ENCODE measurements at regions not wholly inside any gene's neighbourhood (a gene's known extent, or its start where the extent isn't known, plus 50 kb on each side); places are given as distances from the start of the nearest gene placed in this dataset.

- no peaks in the 10 kb centered on the region for H3K9me3 ChIP-seq (ENCODE audit: control insufficient read depth, insufficient read depth, low read length)
- H3K4me1 ChIP-seq (ENCODE audit: control insufficient read depth, insufficient read depth, low read length), result no peaks in the 10 kb centered on the region
- no peak overlapping the region for H3K27ac ChIP-seq (ENCODE audit: low read depth, low read length)
- H3K4me3 ChIP-seq (ENCODE audit: low read depth, low read length), result no peak overlapping the region
- no peaks in the 10 kb centered on the region for H3K36me3 ChIP-seq (ENCODE audit: control insufficient read depth, insufficient read depth, low read length)
- no peaks in the 10 kb centered on the region for H3K27me3 ChIP-seq (ENCODE audit: control insufficient read depth, insufficient read depth, low read length)
- WGBS (ENCODE audit: insufficient coverage), result 88% methylated on average over 1 of the region's 3 CpGs
- DNase-seq (ENCODE audit: low read depth in 4 of 6, low spot score in 6 of 6), result no peak
Observed at GRCh38 chr2:12968399-12968798, 251.7 kb downstream of the TRIB2 start.

- Histone ChIP-seq H3K27me3 (ENCODE audit: control insufficient read depth, insufficient read depth, low read length) (no peaks in the 10 kb centered on the region), H3K9me3 (ENCODE audit: control insufficient read depth, insufficient read depth, low read length) (no peaks in the 10 kb centered on the region), H3K4me1 (ENCODE audit: control insufficient read depth, insufficient read depth, low read length) (no peaks in the 10 kb centered on the region), H3K36me3 (ENCODE audit: control insufficient read depth, insufficient read depth, low read length) (no peaks in the 10 kb centered on the region), H3K4me3 (ENCODE audit: low read depth, low read length) (no peak overlapping the region), H3K27ac (ENCODE audit: low read depth, low read length) (no peak overlapping the region)
- WGBS (ENCODE audit: insufficient coverage), result 100% methylated on average over 1 of the region's 4 CpGs
- no peak for DNase-seq (ENCODE audit: low read depth in 4 of 6, low spot score in 6 of 6)
Observed at GRCh38 chr2:12970861-12971260, 254.1 kb downstream of the TRIB2 start.

GRCh38 chr2:12971581-12972365 is 255.0 kb downstream of the TRIB2 start:
- Histone ChIP-seq H3K27me3 (ENCODE audit: control insufficient read depth, insufficient read depth, low read length) (no peaks in the 10 kb centered on the region), H3K9me3 (ENCODE audit: control insufficient read depth, insufficient read depth, low read length) (no peaks in the 10 kb centered on the region), H3K4me3 (ENCODE audit: low read depth, low read length) (no peak overlapping the region), H3K4me1 (ENCODE audit: control insufficient read depth, insufficient read depth, low read length) (no peaks in the 10 kb centered on the region), H3K36me3 (ENCODE audit: control insufficient read depth, insufficient read depth, low read length) (no peaks in the 10 kb centered on the region), H3K27ac (ENCODE audit: low read depth, low read length) (no peak overlapping the region)
- no CpG with 5 or more reads among the region's 4 CpGs for WGBS (ENCODE audit: insufficient coverage)
- DNase-seq (ENCODE audit: low read depth in 4 of 6, low spot score in 6 of 6), result peak in 1 of 6 donors; percentile 20

GRCh38 chr2:12978066-12978835 is 261.5 kb downstream of the TRIB2 start:
- H3K27ac ChIP-seq (ENCODE audit: low read depth, low read length), result no peak overlapping the region
- H3K9me3 ChIP-seq (ENCODE audit: control insufficient read depth, insufficient read depth, low read length), result no peaks in the 10 kb centered on the region
- WGBS (ENCODE audit: insufficient coverage), result no CpG with 5 or more reads among the region's 4 CpGs
- no peaks in the 10 kb centered on the region for H3K4me1 ChIP-seq (ENCODE audit: control insufficient read depth, insufficient read depth, low read length)
- H3K4me3 ChIP-seq (ENCODE audit: low read depth, low read length), result no peak overlapping the region
- no peaks in the 10 kb centered on the region for H3K36me3 ChIP-seq (ENCODE audit: control insufficient read depth, insufficient read depth, low read length)
- no peak for DNase-seq (ENCODE audit: low read depth in 4 of 6, low spot score in 6 of 6)
- no peaks in the 10 kb centered on the region for H3K27me3 ChIP-seq (ENCODE audit: control insufficient read depth, insufficient read depth, low read length)

GRCh38 chr2:12979066-12979465 is 262.3 kb downstream of the TRIB2 start:
- Histone ChIP-seq H3K36me3 (ENCODE audit: control insufficient read depth, insufficient read depth, low read length) (no peaks in the 10 kb centered on the region), H3K4me3 (ENCODE audit: low read depth, low read length) (no peak overlapping the region), H3K4me1 (ENCODE audit: control insufficient read depth, insufficient read depth, low read length) (no peaks in the 10 kb centered on the region), H3K9me3 (ENCODE audit: control insufficient read depth, insufficient read depth, low read length) (no peaks in the 10 kb centered on the region), H3K27me3 (ENCODE audit: control insufficient read depth, insufficient read depth, low read length) (no peaks in the 10 kb centered on the region), H3K27ac (ENCODE audit: low read depth, low read length) (no peak overlapping the region)
- DNase-seq (ENCODE audit: low read depth in 4 of 6, low spot score in 6 of 6), result no peak
- 100% methylated on average over 1 of the region's 3 CpGs for WGBS (ENCODE audit: insufficient coverage)

- no peaks in the 10 kb centered on the region for H3K9me3 ChIP-seq (ENCODE audit: control insufficient read depth, insufficient read depth, low read length)
- DNase-seq (ENCODE audit: low read depth in 4 of 6, low spot score in 6 of 6), result no peak
- no peak overlapping the region for H3K4me3 ChIP-seq (ENCODE audit: low read depth, low read length)
- H3K4me1 ChIP-seq (ENCODE audit: control insufficient read depth, insufficient read depth, low read length), result no peaks in the 10 kb centered on the region
- H3K36me3 ChIP-seq (ENCODE audit: control insufficient read depth, insufficient read depth, low read length), result no peaks in the 10 kb centered on the region
- H3K27me3 ChIP-seq (ENCODE audit: control insufficient read depth, insufficient read depth, low read length), result no peaks in the 10 kb centered on the region
- 40% methylated on average over 1 of the region's 4 CpGs for WGBS (ENCODE audit: insufficient coverage)
- H3K27ac ChIP-seq (ENCODE audit: low read depth, low read length), result no peak overlapping the region
Observed at GRCh38 chr2:12980817-12981216, 264.1 kb downstream of the TRIB2 start.

GRCh38 chr2:12982149-12982584 is 265.4 kb downstream of the TRIB2 start:
- H3K9me3 ChIP-seq (ENCODE audit: control insufficient read depth, insufficient read depth, low read length), result no peaks in the 10 kb centered on the region
- H3K4me1 ChIP-seq (ENCODE audit: control insufficient read depth, insufficient read depth, low read length), result no peaks in the 10 kb centered on the region
- 50% methylated on average over 1 of the region's 1 CpG for WGBS (ENCODE audit: insufficient coverage)
- H3K27me3 ChIP-seq (ENCODE audit: control insufficient read depth, insufficient read depth, low read length), result no peaks in the 10 kb centered on the region
- H3K4me3 ChIP-seq (ENCODE audit: low read depth, low read length), result no peak overlapping the region
- H3K27ac ChIP-seq (ENCODE audit: low read depth, low read length), result no peak overlapping the region
- DNase-seq (ENCODE audit: low read depth in 4 of 6, low spot score in 6 of 6), result no peak
- H3K36me3 ChIP-seq (ENCODE audit: control insufficient read depth, insufficient read depth, low read length), result no peaks in the 10 kb centered on the region

- no peaks in the 10 kb centered on the region for H3K9me3 ChIP-seq (ENCODE audit: control insufficient read depth, insufficient read depth, low read length)
- H3K36me3 ChIP-seq (ENCODE audit: control insufficient read depth, insufficient read depth, low read length), result no peaks in the 10 kb centered on the region
- no peaks in the 10 kb centered on the region for H3K4me1 ChIP-seq (ENCODE audit: control insufficient read depth, insufficient read depth, low read length)
- no peaks in the 10 kb centered on the region for H3K27me3 ChIP-seq (ENCODE audit: control insufficient read depth, insufficient read depth, low read length)
- DNase-seq (ENCODE audit: low read depth in 4 of 6, low spot score in 6 of 6), result no peak
- H3K4me3 ChIP-seq (ENCODE audit: low read depth, low read length), result no peak overlapping the region
- H3K27ac ChIP-seq (ENCODE audit: low read depth, low read length), result no peak overlapping the region
Observed at GRCh38 chr2:12987246-12987645, 270.5 kb downstream of the TRIB2 start.

GRCh38 chr2:12988279-12988678 is 271.5 kb downstream of the TRIB2 start:
- no peak for DNase-seq (ENCODE audit: low read depth in 4 of 6, low spot score in 6 of 6)
- WGBS (ENCODE audit: insufficient coverage), result no CpG with 5 or more reads among the region's 2 CpGs

GRCh38 chr2:12990523-12990922 is 273.8 kb downstream of the TRIB2 start:
- WGBS (ENCODE audit: insufficient coverage), result no CpG with 5 or more reads among the region's 1 CpG
- no peaks in the 10 kb centered on the region for H3K36me3 ChIP-seq (ENCODE audit: control insufficient read depth, insufficient read depth, low read length)
- no peaks in the 10 kb centered on the region for H3K9me3 ChIP-seq (ENCODE audit: control insufficient read depth, insufficient read depth, low read length)
- H3K4me1 ChIP-seq (ENCODE audit: control insufficient read depth, insufficient read depth, low read length), result no peaks in the 10 kb centered on the region
- H3K27ac ChIP-seq (ENCODE audit: low read depth, low read length), result no peak overlapping the region
- no peaks in the 10 kb centered on the region for H3K27me3 ChIP-seq (ENCODE audit: control insufficient read depth, insufficient read depth, low read length)
- DNase-seq (ENCODE audit: low read depth in 4 of 6, low spot score in 6 of 6), result no peak
- no peak overlapping the region for H3K4me3 ChIP-seq (ENCODE audit: low read depth, low read length)

More at GRCh38 chr2:12988279-12988678, 271.5 kb downstream of the TRIB2 start:
- H3K36me3 ChIP-seq (ENCODE audit: control insufficient read depth, insufficient read depth, low read length), result no peaks in the 10 kb centered on the region
- H3K9me3 ChIP-seq (ENCODE audit: control insufficient read depth, insufficient read depth, low read length), result no peaks in the 10 kb centered on the region
- H3K4me3 ChIP-seq (ENCODE audit: low read depth, low read length), result no peak overlapping the region
- no peaks in the 10 kb centered on the region for H3K4me1 ChIP-seq (ENCODE audit: control insufficient read depth, insufficient read depth, low read length)
- no peaks in the 10 kb centered on the region for H3K27me3 ChIP-seq (ENCODE audit: control insufficient read depth, insufficient read depth, low read length)
- H3K27ac ChIP-seq (ENCODE audit: low read depth, low read length), result no peak overlapping the region

Measured in spinal cord (tissue), 9 donors.